B cell (primary cell): ENCODE measurements at regions not wholly inside any gene's neighbourhood (a gene's known extent, or its start where the extent isn't known, plus 50 kb on each side); places are given as distances from the start of the nearest gene placed in this dataset.

Experiments
- CTCF ChIP-seq: fragments of 200-600 bp; IDR thresholded peaks from one replicate; pipeline ENCODE4 v1.8.0; 2022; ENCODE audit warnings: antibody characterized with exemption, mild to moderate bottlenecking
- EZH2 ChIP-seq: IDR thresholded peaks from 2 replicates; pipeline ENCODE4 v1.6.1; 2012; ENCODE audit warnings: borderline replicate concordance, low read depth, mild to moderate bottlenecking, moderate library complexity, low read length; ENCODE audit not compliant: insufficient read depth, poor library complexity, severe bottlenecking

- TF ChIP-seq CTCF (no peak), EZH2 (no peak)
Measured at GRCh38 chr2:7476371-7476770, 559.2 kb downstream of the RNF144A start.
